ENCODE measurements at regions not wholly inside any gene's neighbourhood (a gene's known extent, or its start where the extent isn't known, plus 50 kb on each side); places are given as distances from the start of the nearest gene placed in this dataset.

DNA sequence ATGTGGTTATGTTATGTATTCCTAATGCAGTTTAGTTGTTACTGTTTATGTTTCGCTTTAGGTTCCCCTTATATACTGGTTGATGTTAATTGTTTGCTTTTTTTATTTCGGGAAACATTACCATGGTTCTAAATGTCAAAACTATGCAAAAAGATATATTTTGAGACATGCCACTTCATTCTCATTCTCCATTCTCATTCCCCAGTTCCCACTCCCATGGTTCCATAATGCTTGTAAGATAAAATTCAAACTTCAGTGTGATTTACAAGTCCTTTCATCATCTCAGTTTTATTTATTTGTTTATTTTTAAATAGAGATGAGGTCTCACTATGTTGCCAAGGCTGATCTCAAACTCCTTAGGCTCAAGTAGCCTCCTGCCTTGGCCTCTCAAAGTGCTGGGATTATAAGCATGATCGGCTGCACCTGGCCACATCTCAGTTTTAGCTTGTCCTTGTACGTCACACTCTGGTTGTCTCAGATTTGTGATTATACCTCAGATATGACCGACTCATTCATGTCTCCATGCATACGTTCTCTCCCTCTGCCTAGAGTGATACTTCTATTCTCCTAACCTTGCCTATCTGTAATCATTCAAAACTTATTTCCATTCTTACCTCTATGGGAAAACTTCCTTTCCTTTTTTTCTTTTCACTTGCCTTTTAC is 407.8 kb upstream of the RGS6 start:
- DNase-seq: no peak
- no peak overlapping the region for H3K27ac ChIP-seq (ENCODE audit: low read length)
- BruUV-seq (replicated peaks): no TSS peak
- H3K9ac ChIP-seq (ENCODE audit: low read length): no peak overlapping the region
- intact Hi-C loops (cut with micrococcal nuclease): no loop called here
- no peak overlapping the region for H3K4me3 ChIP-seq (ENCODE audit: low read length)
- POLR2A ChIA-PET (ENCODE audit: unreplicated experiment): no interaction called here
- H3K9me3 ChIP-seq (ENCODE audit: low read length): no peaks in the 10 kb centered on the region
- no peak overlapping the region for H2AFZ ChIP-seq (ENCODE audit: low read length)
- H3K27me3 ChIP-seq (ENCODE audit: low read length): no peaks in the 10 kb centered on the region
- no peaks in the 10 kb centered on the region for H3F3A ChIP-seq (ENCODE audit: low read length, unreplicated experiment)
- no peaks in the 10 kb centered on the region for H4K20me1 ChIP-seq (ENCODE audit: low read length)
- H3K4me1 ChIP-seq (ENCODE audit: insufficient read depth, low read length): peaks cover 10% of the 10 kb centered on the region
- ATAC-seq: no peak
- CTCF ChIA-PET: no interaction called here
- H3K79me2 ChIP-seq (ENCODE audit: low read length): 0 out of 2 replicates have a peak, but pooled peaks cover 29% of the 10 kb centered on the region
- 0 out of 2 replicates have a peak, but pooled peaks cover 3% of the 10 kb centered on the region for H3K36me3 ChIP-seq (ENCODE audit: low read depth, low read length)
- TF ChIP-seq, protein P1, sequence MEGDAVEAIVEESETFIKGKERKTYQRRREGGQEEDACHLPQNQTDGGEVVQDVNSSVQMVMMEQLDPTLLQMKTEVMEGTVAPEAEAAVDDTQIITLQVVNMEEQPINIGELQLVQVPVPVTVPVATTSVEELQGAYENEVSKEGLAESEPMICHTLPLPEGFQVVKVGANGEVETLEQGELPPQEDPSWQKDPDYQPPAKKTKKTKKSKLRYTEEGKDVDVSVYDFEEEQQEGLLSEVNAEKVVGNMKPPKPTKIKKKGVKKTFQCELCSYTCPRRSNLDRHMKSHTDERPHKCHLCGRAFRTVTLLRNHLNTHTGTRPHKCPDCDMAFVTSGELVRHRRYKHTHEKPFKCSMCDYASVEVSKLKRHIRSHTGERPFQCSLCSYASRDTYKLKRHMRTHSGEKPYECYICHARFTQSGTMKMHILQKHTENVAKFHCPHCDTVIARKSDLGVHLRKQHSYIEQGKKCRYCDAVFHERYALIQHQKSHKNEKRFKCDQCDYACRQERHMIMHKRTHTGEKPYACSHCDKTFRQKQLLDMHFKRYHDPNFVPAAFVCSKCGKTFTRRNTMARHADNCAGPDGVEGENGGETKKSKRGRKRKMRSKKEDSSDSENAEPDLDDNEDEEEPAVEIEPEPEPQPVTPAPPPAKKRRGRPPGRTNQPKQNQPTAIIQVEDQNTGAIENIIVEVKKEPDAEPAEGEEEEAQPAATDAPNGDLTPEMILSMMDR (conservative IDR thresholded peaks at IDR 0.05; ENCODE audit: low read depth, low read length): no peak
- TF ChIP-seq EZH2 (IDR thresholded peaks at IDR 0.05; ENCODE audit: low read length, unreplicated experiment) (no peak), EZH2phosphoT487 (IDR thresholded peaks at IDR 0.05; ENCODE audit: borderline replicate concordance, low read length) (no peak)
- H3K4me2 ChIP-seq (ENCODE audit: low read length): no peak overlapping the region
- H3K9me2 ChIP-seq (replicated peaks; ENCODE audit: low read length): no peaks in the 10 kb centered on the region

DNA sequence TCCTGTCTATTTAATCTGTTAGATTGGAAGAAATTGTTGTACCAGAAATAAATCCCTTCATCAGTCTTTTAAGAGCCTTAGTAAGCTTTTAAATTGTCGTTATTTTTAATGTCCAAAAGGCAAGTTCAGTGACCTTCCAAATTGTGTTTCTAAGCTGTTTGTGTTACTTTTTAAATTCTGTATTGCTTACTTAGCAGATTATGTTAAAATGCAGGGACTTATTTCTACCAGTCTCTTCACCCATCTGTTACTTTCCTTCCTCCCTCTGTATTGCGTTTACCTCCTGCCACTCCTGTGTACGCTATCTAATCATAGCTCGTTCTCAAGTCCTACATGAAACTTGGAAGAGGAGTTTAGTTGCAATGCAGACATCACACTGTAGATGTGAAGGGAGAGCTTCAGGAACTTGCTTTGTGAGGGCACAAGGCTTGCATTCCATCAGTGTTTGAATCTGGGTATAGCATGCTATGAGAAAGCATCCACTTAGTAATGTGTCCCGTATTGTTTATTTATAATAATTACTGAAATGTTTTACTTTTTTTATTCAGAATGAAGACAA is 406.5 kb upstream of the RGS6 start:
- Histone ChIP-seq H3K4me1 (ENCODE audit: insufficient read depth, low read length) (peaks cover 10% of the 10 kb centered on the region), H3K27ac (ENCODE audit: low read length) (no peak overlapping the region), H3K9me3 (ENCODE audit: low read length) (no peaks in the 10 kb centered on the region), H3K79me2 (ENCODE audit: low read length) (0 out of 2 replicates have a peak, but pooled peaks cover 28% of the 10 kb centered on the region), H3F3A (ENCODE audit: low read length, unreplicated experiment) (no peaks in the 10 kb centered on the region), H3K9ac (ENCODE audit: low read length) (no peak overlapping the region), H3K4me2 (ENCODE audit: low read length) (no peak overlapping the region), H3K9me2 (replicated peaks; ENCODE audit: low read length) (no peaks in the 10 kb centered on the region), H3K36me3 (ENCODE audit: low read depth, low read length) (peaks cover 5% of the 10 kb centered on the region; the same call in 1 of the 2 replicates), H4K20me1 (ENCODE audit: low read length) (no peaks in the 10 kb centered on the region), H2AFZ (ENCODE audit: low read length) (no peak overlapping the region), H3K4me3 (ENCODE audit: low read length) (no peak overlapping the region), H3K27me3 (ENCODE audit: low read length) (no peaks in the 10 kb centered on the region)
- intact Hi-C loops (cut with micrococcal nuclease): no loop called here
- TF ChIP-seq EZH2 (IDR thresholded peaks at IDR 0.05; ENCODE audit: low read length, unreplicated experiment) (no peak), EZH2phosphoT487 (IDR thresholded peaks at IDR 0.05; ENCODE audit: borderline replicate concordance, low read length) (no peak)
- TF ChIP-seq, protein P1 (conservative IDR thresholded peaks at IDR 0.05; ENCODE audit: low read depth, low read length): no peak
- no TSS peak for BruUV-seq (replicated peaks)
- ATAC-seq: no peak
- no peak for DNase-seq
- CTCF ChIA-PET: no interaction called here
- POLR2A ChIA-PET (ENCODE audit: unreplicated experiment): interaction anchor here (0.6 kb wide), 1 partner anchor 87 kb away, joined by 5 read pairs; no protein-coding TSS in a partner anchor

DNA sequence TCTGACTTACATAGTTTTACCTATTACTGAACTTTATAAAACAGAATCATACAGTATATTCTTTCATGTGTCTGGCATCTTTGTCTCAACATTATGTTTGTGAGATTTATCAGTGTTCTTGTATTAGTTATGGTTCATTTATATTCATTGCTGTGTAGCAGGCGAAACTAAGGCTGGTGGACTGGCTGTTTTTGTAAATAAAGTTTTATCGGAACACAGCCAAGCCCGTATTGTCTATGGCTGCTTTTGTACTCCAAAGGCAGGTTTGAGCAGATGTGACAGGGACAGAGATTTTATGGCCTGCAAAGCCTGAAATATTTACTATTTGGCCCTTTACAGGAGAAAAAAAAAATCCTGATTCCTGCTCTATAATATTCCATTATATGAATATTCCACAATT is 405.8 kb upstream of the RGS6 start:
- no peaks in the 10 kb centered on the region for H3K9me2 ChIP-seq (replicated peaks; ENCODE audit: low read length)
- intact Hi-C loops (cut with micrococcal nuclease): no loop called here
- ATAC-seq (no peak), DNase-seq (no peak)
- peaks cover 5% of the 10 kb centered on the region; the same call in 1 of the 2 replicates for H3K36me3 ChIP-seq (ENCODE audit: low read depth, low read length)
- ChIA-PET CTCF (interaction anchor here (0.5 kb wide), 1 partner anchor 1590 kb away, joined by 3 read pairs; no protein-coding TSS in a partner anchor), POLR2A (ENCODE audit: unreplicated experiment) (no interaction called here)
- no peak overlapping the region for H2AFZ ChIP-seq (ENCODE audit: low read length)
- H3F3A ChIP-seq (ENCODE audit: low read length, unreplicated experiment): no peaks in the 10 kb centered on the region
- H3K27ac ChIP-seq (ENCODE audit: low read length): no peak overlapping the region
- no peaks in the 10 kb centered on the region for H3K27me3 ChIP-seq (ENCODE audit: low read length)
- no peaks in the 10 kb centered on the region for H3K9me3 ChIP-seq (ENCODE audit: low read length)
- no peak overlapping the region for H3K4me3 ChIP-seq (ENCODE audit: low read length)
- no peaks in the 10 kb centered on the region for H4K20me1 ChIP-seq (ENCODE audit: low read length)
- no peak overlapping the region for H3K9ac ChIP-seq (ENCODE audit: low read length)
- no peak overlapping the region for H3K4me2 ChIP-seq (ENCODE audit: low read length)
- 0 out of 2 replicates have a peak, but pooled peaks cover 22% of the 10 kb centered on the region for H3K79me2 ChIP-seq (ENCODE audit: low read length)
- TF ChIP-seq EZH2 (IDR thresholded peaks at IDR 0.05; ENCODE audit: low read length, unreplicated experiment) (no peak), EZH2phosphoT487 (IDR thresholded peaks at IDR 0.05; ENCODE audit: borderline replicate concordance, low read length) (no peak)
- TF ChIP-seq, protein P1 (conservative IDR thresholded peaks at IDR 0.05; ENCODE audit: low read depth, low read length): no peak
- H3K4me1 ChIP-seq (ENCODE audit: insufficient read depth, low read length): peaks cover 4% of the 10 kb centered on the region
- BruUV-seq (replicated peaks): no TSS peak
